H9 (cell line): ENCODE measurements at regions not wholly inside any gene's neighbourhood (a gene's known extent, or its start where the extent isn't known, plus 50 kb on each side); places are given as distances from the start of the nearest gene placed in this dataset.

Source experiments
- DNase-seq: peaks from one replicate; pipeline ENCODE4 v3.0.0-alpha.2; 2017
- H2AFZ ChIP-seq: one replicate; pipeline ENCODE4 v1.6.1; 2013; ENCODE audit warnings: mild to moderate bottlenecking, low read length, control low read depth, moderate library complexity
- H2AK5ac ChIP-seq: 2 replicates; pipeline ENCODE4 v1.6.1; 2013; ENCODE audit warnings: low read length, control low read depth, mixed read lengths; ENCODE audit not compliant: insufficient read length
- H2BK120ac ChIP-seq: one replicate; pipeline ENCODE4 v1.6.1; 2013; ENCODE audit warnings: low read depth, mild to moderate bottlenecking, low read length, control low read depth, inconsistent platforms; ENCODE audit not compliant: poor library complexity, severe bottlenecking
- H2BK12ac ChIP-seq: 2 replicates; pipeline ENCODE4 v1.6.1; 2013; ENCODE audit warnings: low read length, control low read depth, mixed read lengths, low read depth; ENCODE audit not compliant: insufficient read length
- H2BK15ac ChIP-seq: 2 replicates; pipeline ENCODE4 v1.6.1; 2013; ENCODE audit warnings: low read depth, low read length, control low read depth
- H2BK20ac ChIP-seq: one replicate; pipeline ENCODE4 v1.6.1; 2013; ENCODE audit warnings: low read depth, mild to moderate bottlenecking, low read length, control low read depth, inconsistent platforms; ENCODE audit not compliant: poor library complexity, severe bottlenecking
- H2BK5ac ChIP-seq: 2 replicates; pipeline ENCODE4 v1.6.1; 2013; ENCODE audit warnings: low read length, control low read depth, mixed read lengths; ENCODE audit not compliant: insufficient read length
- H3K14ac ChIP-seq: 2 replicates; pipeline ENCODE4 v1.6.1; 2013; ENCODE audit warnings: low read length, control low read depth; ENCODE audit not compliant: insufficient read depth
- H3K18ac ChIP-seq: 2 replicates; pipeline ENCODE4 v1.6.1; 2013; ENCODE audit warnings: low read depth, mild to moderate bottlenecking, mixed read lengths, low read length, control low read depth; ENCODE audit not compliant: insufficient read length
- H3K23ac ChIP-seq: 2 replicates; pipeline ENCODE4 v1.6.1; 2013; ENCODE audit warnings: low read length, control low read depth, mixed read lengths, low read depth; ENCODE audit not compliant: insufficient read length
- H3K23me2 ChIP-seq: 2 replicates; pipeline ENCODE4 v1.6.1; 2013; ENCODE audit warnings: low read depth, mild to moderate bottlenecking, mixed read lengths, low read length, control low read depth; ENCODE audit not compliant: insufficient read length, poor library complexity, severe bottlenecking
- H3K27ac ChIP-seq: 2 replicates; pipeline ENCODE4 v1.5.1; 2013; ENCODE audit warnings: low read length, control low read depth, mixed read lengths, low read depth; ENCODE audit not compliant: insufficient read length
- H3K27me3 ChIP-seq: 2 replicates; pipeline ENCODE4 v1.6.1; 2013; ENCODE audit warnings: low read length, control low read depth, inconsistent platforms; ENCODE audit not compliant: insufficient read depth
- H3K4ac ChIP-seq: 2 replicates; pipeline ENCODE4 v1.6.1; 2013; ENCODE audit warnings: low read depth, mild to moderate bottlenecking, control low read depth, inconsistent platforms, low read length, moderate library complexity
- H3K4me1 ChIP-seq: 2 replicates; pipeline ENCODE4 v1.6.1; 2013; ENCODE audit warnings: low read length, control low read depth, inconsistent platforms; ENCODE audit not compliant: insufficient read depth
- H3K4me2 ChIP-seq: 2 replicates; pipeline ENCODE4 v1.6.1; 2013; ENCODE audit warnings: low read length, control low read depth, mixed read lengths; ENCODE audit not compliant: insufficient read length, insufficient read depth
- H3K56ac ChIP-seq: 2 replicates; pipeline ENCODE4 v1.6.1; 2013; ENCODE audit warnings: low read depth, mild to moderate bottlenecking, mixed read lengths, low read length, control low read depth; ENCODE audit not compliant: insufficient read length
- H3K79me1 ChIP-seq: 2 replicates; pipeline ENCODE4 v1.6.1; 2013; ENCODE audit warnings: low read depth, mild to moderate bottlenecking, moderate library complexity, low read length, control low read depth, inconsistent platforms; ENCODE audit not compliant: insufficient read depth, poor library complexity, severe bottlenecking
- H3K79me2 ChIP-seq: 2 replicates; pipeline ENCODE4 v1.6.1; 2013; ENCODE audit warnings: low read length, control low read depth, inconsistent platforms; ENCODE audit not compliant: insufficient read depth
- H3K9ac ChIP-seq: 2 replicates; pipeline ENCODE4 v1.6.1; 2013; ENCODE audit warnings: low read length, control low read depth, mixed read lengths; ENCODE audit not compliant: insufficient read length; ENCODE audit errors: extremely low read depth
- H3K9me3 ChIP-seq: one replicate; pipeline ENCODE4 v1.6.1; 2013; ENCODE audit warnings: low read depth, low read length, inconsistent platforms; ENCODE audit not compliant: control insufficient read depth
- H3T11ph ChIP-seq: one replicate; pipeline ENCODE4 v1.6.1; 2013; ENCODE audit warnings: mild to moderate bottlenecking, low read length, control low read depth, inconsistent platforms
- H4K20me1 ChIP-seq: one replicate; pipeline ENCODE4 v1.6.1; 2013; ENCODE audit not compliant: control insufficient read depth, insufficient read length, insufficient read depth
- H4K5ac ChIP-seq: 2 replicates; pipeline ENCODE4 v1.6.1; 2013; ENCODE audit warnings: low read depth, mild to moderate bottlenecking, mixed read lengths, low read length, control low read depth; ENCODE audit not compliant: insufficient read length
- H4K8ac ChIP-seq: replicated peaks from 2 replicates; pipeline ENCODE4 v1.6.1; 2013; ENCODE audit warnings: low read length, control low read depth, mixed read lengths, low read depth; ENCODE audit not compliant: insufficient read length
- H4K91ac ChIP-seq: 2 replicates; pipeline ENCODE4 v1.6.1; 2013; ENCODE audit warnings: low read depth, mild to moderate bottlenecking, moderate library complexity, mixed read lengths, low read length, control low read depth; ENCODE audit not compliant: insufficient read length
- H3K27ac Mint-ChIP-seq, 3 experiments: 2 replicates in 2 of 3; 3 replicates in 1 of 3; pipeline ENCODE4 v1.8.0; 2020 to 2021; ENCODE audit warnings: mixed read lengths in 3 of 3, mild to moderate bottlenecking in 1 of 3, moderate library complexity in 1 of 3
- H3K27me3 Mint-ChIP-seq: 2 replicates; pipeline ENCODE4 v1.8.0; 2021; ENCODE audit warnings: low read depth, mild to moderate bottlenecking, moderate library complexity, mixed read lengths
- H3K36me3 Mint-ChIP-seq, 3 experiments: 2 replicates in 2 of 3; 3 replicates in 1 of 3; pipeline ENCODE4 v1.8.0; 2020 to 2021; ENCODE audit warnings: low read depth in 3 of 3, mixed read lengths in 3 of 3; ENCODE audit not compliant: insufficient read depth in 1 of 3
- H3K4me1 Mint-ChIP-seq, 2 experiments: 2 replicates each; pipeline ENCODE4 v1.8.0; 2020; ENCODE audit warnings: mixed read lengths in 2 of 2
- H3K4me3 Mint-ChIP-seq, 2 experiments: 2 replicates in 1 of 2; 3 replicates in 1 of 2; pipeline ENCODE4 v1.8.0; 2020 to 2021; ENCODE audit warnings: mild to moderate bottlenecking in 2 of 2, mixed read lengths in 2 of 2, moderate library complexity in 1 of 2
- H3K9me3 Mint-ChIP-seq, 2 experiments: 2 replicates in 1 of 2; 3 replicates in 1 of 2; pipeline ENCODE4 v1.8.0; 2020; ENCODE audit warnings: mild to moderate bottlenecking in 2 of 2, mixed read lengths in 2 of 2, moderate library complexity in 1 of 2
- WGBS: extraction: QIAGEN DNeasy Blood & Tissue Kit; methylation state at CpG from one replicate; pipeline ENCODE4 v1.1.7; 2013; ENCODE audit warnings: missing lambda C conversion rate, low lambda C conversion rate, mixed read lengths; ENCODE audit not compliant: insufficient read length; ENCODE audit errors: extremely low coverage; 5-methylcytosine and 5-hydroxymethylcytosine counted together
- TF ChIP-seq, protein P1 (sequence below): fragments of 200-600 bp; sonication (generic); conservative IDR thresholded peaks from 3 replicates; pipeline ENCODE4 v1.8.0; 2021; ENCODE audit warnings: antibody characterized with exemption, mild to moderate bottlenecking

DNA sequence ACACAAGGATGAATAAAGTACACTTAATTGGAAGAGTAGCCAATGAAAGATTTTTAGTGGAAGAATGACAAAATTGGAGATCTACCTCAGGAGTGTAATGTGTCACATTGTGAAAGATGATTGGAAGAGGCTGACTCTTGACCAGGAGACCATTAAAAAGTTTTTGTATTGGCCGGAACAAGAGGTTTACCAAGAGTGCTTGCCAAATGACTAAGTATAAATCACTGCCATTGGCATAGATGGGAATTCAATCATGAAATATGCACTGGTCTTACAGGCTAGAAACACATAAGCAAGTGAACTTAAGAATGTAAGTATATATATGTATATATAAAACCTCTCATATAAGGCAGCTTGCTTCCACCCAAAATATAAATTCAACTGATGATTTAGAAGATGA lies 58.7 kb upstream of the TFEC start:
- Histone ChIP-seq H2BK5ac (no peak overlapping the region), H2BK12ac (no peak overlapping the region), H4K5ac (no peak overlapping the region), H3K14ac (no peak overlapping the region), H3K4ac (no peak overlapping the region), H4K20me1 (no peaks in the 10 kb centered on the region), H3K27me3 (no peaks in the 10 kb centered on the region), H4K8ac (no peak overlapping the region), H3K4me1 (no peaks in the 10 kb centered on the region), H3K4me2 (no peak overlapping the region), H3K9ac (no peak overlapping the region), H3K23me2 (no peaks in the 10 kb centered on the region), H2AFZ (no peak overlapping the region), H2BK20ac (no peak overlapping the region), H3K56ac (no peak overlapping the region), H4K91ac (no peak overlapping the region), H3K18ac (no peak overlapping the region), H3K79me1 (no peaks in the 10 kb centered on the region), H2BK15ac (no peak overlapping the region), H3K9me3 (no peaks in the 10 kb centered on the region), H3K79me2 (no peaks in the 10 kb centered on the region), H3K27ac (no peak overlapping the region), H2AK5ac (no peak overlapping the region), H3K23ac (no peak overlapping the region), H3T11ph (no peak overlapping the region), H2BK120ac (no peak overlapping the region)
- peaks cover 5 to 13% of the 10 kb centered on the region in 2 experiments for H3K4me1 Mint-ChIP-seq
- no peaks in the 10 kb centered on the region; a peak in 1 of 5 replicates for H3K9me3 Mint-ChIP-seq
- TF ChIP-seq, protein P1, sequence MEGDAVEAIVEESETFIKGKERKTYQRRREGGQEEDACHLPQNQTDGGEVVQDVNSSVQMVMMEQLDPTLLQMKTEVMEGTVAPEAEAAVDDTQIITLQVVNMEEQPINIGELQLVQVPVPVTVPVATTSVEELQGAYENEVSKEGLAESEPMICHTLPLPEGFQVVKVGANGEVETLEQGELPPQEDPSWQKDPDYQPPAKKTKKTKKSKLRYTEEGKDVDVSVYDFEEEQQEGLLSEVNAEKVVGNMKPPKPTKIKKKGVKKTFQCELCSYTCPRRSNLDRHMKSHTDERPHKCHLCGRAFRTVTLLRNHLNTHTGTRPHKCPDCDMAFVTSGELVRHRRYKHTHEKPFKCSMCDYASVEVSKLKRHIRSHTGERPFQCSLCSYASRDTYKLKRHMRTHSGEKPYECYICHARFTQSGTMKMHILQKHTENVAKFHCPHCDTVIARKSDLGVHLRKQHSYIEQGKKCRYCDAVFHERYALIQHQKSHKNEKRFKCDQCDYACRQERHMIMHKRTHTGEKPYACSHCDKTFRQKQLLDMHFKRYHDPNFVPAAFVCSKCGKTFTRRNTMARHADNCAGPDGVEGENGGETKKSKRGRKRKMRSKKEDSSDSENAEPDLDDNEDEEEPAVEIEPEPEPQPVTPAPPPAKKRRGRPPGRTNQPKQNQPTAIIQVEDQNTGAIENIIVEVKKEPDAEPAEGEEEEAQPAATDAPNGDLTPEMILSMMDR = no peak
- no peaks in the 10 kb centered on the region for H3K27me3 Mint-ChIP-seq
- no peak overlapping the region for H3K4me3 Mint-ChIP-seq
- no peak for DNase-seq
- H3K36me3 Mint-ChIP-seq = no peaks in the 10 kb centered on the region; a peak in 1 of 7 replicates
- no peak overlapping the region for H3K27ac Mint-ChIP-seq
- no CpG with 5 or more reads among the region's 1 CpG for WGBS
